Superior temporal gyrus (tissue), 1 donor: ENCODE measurements at regions not wholly inside any gene's neighbourhood (a gene's known extent, or its start where the extent isn't known, plus 50 kb on each side); places are given as distances from the start of the nearest gene placed in this dataset.

Experiments used
- DNase-seq: peaks from one replicate; pipeline ENCODE4 v3.0.0-alpha.2; 2016; ENCODE audit errors: extremely low spot score

DNA sequence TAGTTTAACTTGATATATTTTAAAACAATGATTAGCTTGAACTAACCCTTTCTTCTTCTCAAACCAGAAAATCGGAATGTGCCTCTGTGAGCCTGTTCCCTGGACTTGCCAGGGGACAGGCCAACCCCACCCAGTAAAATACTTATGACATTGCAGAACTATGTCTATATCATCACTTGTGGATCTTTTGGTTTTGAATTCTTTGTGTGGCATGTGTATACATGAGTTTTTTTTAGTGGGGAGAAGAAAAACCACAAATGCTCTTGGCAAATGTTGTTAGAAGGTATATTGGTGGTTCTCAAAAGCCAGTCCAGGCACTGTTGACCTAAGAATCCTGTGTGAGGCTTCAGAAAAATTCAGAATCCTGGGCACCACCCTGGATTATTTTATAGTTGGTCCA lies 347.4 kb downstream of the SIPA1L2 start:
- DNase-seq = no peak

GRCh38 chr1:232280910-232281309 lies 349.0 kb downstream of the SIPA1L2 start:
- DNase-seq = no peak

DNA sequence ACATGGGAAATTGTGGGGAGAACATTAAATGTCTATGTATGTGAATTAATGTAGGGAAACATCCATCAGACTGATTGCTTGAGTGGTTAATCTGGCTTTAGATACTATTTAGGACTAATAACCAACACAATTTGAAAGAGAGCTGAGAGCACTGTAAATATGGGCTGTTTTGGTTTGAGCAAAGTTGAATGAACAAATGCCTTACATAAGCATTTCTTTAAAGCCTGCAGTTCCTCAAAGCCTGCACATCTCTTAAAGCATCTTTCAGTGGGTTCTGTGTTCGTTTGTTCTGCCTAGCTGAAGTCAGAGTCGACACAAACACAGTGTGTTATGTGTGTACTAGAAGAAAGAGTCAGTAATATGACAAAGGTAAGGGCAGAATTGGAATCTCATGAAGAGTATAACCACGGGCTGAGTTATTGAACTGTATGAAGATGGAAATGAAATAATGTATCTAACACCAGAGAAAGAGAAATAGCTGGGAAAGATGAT lies 350.0 kb downstream of the SIPA1L2 start:
- DNase-seq = no peak

DNA sequence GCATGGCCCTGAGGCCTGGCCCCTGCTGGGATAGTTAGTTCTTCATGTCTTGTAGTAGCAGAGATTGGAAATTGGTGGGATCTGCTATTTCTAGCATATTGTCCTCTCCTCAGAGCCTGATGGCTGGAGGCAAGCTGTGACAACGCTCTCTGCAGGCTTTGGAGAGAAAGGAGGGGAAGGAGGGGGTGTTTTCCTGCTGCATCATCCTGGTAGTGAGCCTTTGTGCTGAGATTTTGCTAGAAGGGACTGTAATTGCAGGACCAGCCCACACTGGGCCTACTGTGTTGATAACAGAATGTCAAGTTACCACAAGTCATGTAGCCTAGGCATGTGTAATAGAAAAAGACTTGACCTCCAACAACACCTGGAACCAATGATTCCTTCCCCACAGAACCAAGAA lies 351.0 kb downstream of the SIPA1L2 start:
- no peak for DNase-seq

GRCh38 chr1:232276651-232277050 lies 353.3 kb downstream of the SIPA1L2 start:
- DNase-seq = no peak

GRCh38 chr1:232274999-232275710 lies 354.8 kb downstream of the SIPA1L2 start:
- DNase-seq = no peak

DNA sequence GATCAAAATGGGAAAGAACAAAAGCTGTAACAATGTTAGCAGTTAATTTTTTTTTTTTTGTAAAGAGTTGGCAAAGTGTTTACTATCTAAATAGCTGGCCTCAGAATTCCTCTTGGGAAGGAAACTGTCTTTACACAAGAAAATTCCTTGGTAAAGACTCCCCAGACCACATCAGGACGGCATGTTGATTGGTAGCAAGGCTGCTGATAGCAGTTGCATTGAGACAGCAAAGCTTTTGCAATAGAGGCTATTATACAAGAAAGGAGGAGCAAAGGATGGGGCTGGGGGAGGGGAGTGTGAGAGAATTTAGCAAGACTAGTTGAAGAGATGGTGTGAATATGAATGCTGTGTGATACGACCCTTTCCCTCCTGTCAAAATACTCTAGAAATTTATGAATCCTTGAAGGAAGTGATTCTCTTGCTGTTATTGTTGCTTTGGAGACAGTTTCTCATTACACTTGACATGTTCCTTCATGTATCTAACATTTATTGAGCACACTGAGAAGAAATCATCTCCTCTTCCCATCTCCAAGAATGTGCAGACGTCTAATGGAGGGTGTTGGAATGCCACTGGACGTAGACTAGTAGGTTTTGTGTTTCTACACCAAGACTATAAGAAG lies 355.6 kb downstream of the SIPA1L2 start:
- DNase-seq = no peak

GRCh38 chr1:232273011-232273410 lies 356.9 kb downstream of the SIPA1L2 start:
- DNase-seq = no peak

- DNase-seq = no peak
Measured at GRCh38 chr1:232271991-232272589, 357.8 kb downstream of the SIPA1L2 start.

GRCh38 chr1:232271299-232271698 lies 358.6 kb downstream of the SIPA1L2 start:
- no peak for DNase-seq

GRCh38 chr1:232269988-232270387 lies 359.9 kb downstream of the SIPA1L2 start:
- no peak for DNase-seq

DNA sequence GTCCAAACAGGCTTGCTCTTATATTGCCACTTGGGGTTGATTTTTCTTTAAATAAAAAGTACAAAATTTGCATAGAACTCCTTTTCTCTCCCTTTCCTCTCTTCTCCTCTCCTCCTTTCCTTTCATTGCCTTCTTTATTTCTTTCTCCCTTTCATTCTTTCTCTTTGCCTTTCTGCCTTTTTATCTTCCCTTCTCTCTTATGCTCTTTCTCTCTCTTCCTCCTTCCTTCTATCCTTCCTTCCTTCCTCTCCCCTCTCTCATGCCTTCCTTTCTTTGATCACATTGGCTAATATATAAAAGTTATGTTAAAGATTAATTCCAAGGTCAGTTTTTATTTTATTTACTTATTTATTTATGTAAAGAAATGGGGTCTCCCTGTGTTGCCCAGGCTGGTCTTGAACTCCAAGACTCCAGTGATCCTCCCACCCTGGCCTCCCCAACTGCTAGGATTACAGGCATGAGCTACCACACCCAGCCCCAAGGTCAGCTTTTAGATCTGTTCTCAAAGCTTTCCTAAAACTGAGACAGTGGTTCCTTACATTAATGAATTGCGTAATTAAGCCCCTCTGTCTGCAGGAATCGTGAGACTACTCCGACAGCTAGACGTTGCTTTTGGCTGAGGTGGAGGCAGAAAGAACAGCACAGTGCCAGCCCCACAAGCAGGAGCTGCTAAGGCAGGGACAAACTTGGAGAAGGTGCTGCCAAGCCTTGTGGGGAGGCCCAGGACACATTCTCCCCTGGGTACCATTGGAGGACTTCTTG lies 361.9 kb downstream of the SIPA1L2 start:
- DNase-seq = no peak

DNA sequence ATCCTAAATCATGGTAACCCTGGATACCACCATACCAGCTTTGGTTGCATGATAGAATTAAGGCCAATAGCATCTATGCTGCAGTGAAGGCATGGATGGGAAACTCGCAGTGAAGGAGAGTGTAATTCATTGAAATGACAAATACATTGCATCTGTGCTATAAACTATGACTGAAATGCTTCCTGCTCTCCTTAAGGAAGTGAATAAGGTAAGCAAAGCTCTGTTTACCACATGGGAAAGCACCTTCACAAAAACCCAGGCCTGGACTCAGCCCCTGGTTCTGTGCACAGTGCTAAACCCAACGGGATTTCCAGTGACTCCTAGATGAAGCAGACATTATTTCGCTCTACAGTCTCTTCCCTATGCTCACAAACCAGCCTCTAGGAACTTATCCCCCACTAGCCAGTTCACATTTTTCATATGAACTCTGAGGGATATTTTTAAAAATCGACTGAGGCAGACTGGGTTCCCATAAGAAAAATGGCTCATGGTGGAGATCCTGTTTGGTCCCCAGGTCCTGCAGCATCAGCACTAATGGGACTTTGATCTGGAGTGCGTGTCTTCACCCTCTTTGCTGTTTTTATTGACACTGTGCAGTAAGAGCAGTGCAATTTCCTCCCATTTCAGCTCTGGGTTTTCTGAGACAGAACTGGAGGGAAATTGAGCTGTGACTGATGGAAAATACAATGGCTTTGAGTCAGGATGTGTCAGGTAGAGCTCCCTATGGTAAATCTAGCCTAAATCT lies 362.7 kb downstream of the SIPA1L2 start:
- DNase-seq = no peak

- DNase-seq = no peak
Measured at GRCh38 chr1:232263452-232263851, 366.5 kb downstream of the SIPA1L2 start.

GRCh38 chr1:232262991-232263390 lies 366.9 kb downstream of the SIPA1L2 start:
- DNase-seq = no peak

- no peak for DNase-seq
Measured at GRCh38 chr1:232260861-232261260, 369.1 kb downstream of the SIPA1L2 start.

DNA sequence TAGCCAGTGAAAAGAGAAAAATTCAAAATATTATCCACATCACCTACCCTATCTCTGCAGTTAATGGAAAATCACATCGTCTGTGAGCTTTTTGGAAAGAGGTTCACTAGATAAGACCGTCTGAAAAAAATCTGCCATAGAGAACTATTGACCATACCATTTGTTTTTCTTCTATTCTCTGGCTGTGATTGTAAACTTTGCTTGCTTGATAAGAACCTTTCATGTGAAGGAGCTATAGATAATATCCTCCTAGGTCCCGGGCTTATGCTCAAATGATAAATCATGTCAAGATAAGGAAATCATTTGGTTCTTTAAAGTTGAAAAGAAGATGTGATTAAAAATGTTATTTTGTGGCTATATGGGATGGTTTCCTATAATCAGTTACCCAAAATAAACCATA lies 369.9 kb downstream of the SIPA1L2 start:
- no peak for DNase-seq

GRCh38 chr1:232259333-232259732 lies 370.6 kb downstream of the SIPA1L2 start:
- DNase-seq = no peak

GRCh38 chr1:232252546-232253118 lies 377.3 kb downstream of the SIPA1L2 start:
- DNase-seq = no peak

GRCh38 chr1:232250838-232251237 lies 379.1 kb downstream of the SIPA1L2 start:
- DNase-seq = no peak
